ENCODE measurements at regions not wholly inside any gene's neighbourhood (a gene's known extent, or its start where the extent isn't known, plus 50 kb on each side); places are given as distances from the start of the nearest gene placed in this dataset.

DNA sequence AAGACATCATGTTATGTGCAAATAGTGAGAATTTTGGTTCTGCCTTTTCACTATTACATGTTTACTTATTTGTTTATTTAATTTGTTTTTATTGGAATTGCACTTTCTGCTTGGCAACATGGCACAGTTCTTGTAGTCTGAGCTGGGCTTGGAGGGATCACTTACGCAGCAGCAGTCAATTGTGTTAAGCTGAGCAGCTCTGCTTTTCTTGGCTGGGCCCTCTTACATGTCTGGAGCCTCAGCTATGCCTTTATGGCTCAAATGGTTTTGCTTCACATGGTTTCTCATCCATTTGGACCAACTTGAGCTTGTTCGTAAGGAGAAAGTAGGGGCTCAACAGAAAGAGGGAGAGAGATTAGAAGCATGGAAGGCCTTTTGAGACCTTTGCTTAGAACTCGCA is 327.5 kb upstream of the EPHA7 start:
- TF ChIP-seq CTBP1 (IDR thresholded peaks at IDR 0.05; ENCODE audit: borderline replicate concordance) = no peak
- TF ChIP-seq FOXM1 (IDR thresholded peaks at IDR 0.05; ENCODE audit: borderline replicate concordance) = no peak
- TF ChIP-seq HDGF (IDR thresholded peaks at IDR 0.05; ENCODE audit: borderline replicate concordance) = no peak
- no peak for TF ChIP-seq ARNT (IDR thresholded peaks at IDR 0.05)
- no peak for TF ChIP-seq NFRKB (IDR thresholded peaks at IDR 0.05)
- no peak for TF ChIP-seq SP1 (IDR thresholded peaks at IDR 0.05)
- TF ChIP-seq, protein P1, sequence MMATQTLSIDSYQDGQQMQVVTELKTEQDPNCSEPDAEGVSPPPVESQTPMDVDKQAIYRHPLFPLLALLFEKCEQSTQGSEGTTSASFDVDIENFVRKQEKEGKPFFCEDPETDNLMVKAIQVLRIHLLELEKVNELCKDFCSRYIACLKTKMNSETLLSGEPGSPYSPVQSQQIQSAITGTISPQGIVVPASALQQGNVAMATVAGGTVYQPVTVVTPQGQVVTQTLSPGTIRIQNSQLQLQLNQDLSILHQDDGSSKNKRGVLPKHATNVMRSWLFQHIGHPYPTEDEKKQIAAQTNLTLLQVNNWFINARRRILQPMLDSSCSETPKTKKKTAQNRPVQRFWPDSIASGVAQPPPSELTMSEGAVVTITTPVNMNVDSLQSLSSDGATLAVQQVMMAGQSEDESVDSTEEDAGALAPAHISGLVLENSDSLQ (IDR thresholded peaks at IDR 0.05) = no peak
- TF ChIP-seq SUZ12 (IDR thresholded peaks at IDR 0.05) = no peak
- no peak for TF ChIP-seq ZNF384 (IDR thresholded peaks at IDR 0.05)
- no peak for TF ChIP-seq BHLHE40 (IDR thresholded peaks at IDR 0.05; ENCODE audit: borderline replicate concordance)
- no peak for TF ChIP-seq TARDBP (IDR thresholded peaks at IDR 0.05)
- no peak for TF ChIP-seq ELF4 (IDR thresholded peaks at IDR 0.05)
- TF ChIP-seq FOXA1 (IDR thresholded peaks at IDR 0.05) = no peak
